A549 (cell line): ENCODE measurements at regions not wholly inside any gene's neighbourhood (a gene's known extent, or its start where the extent isn't known, plus 50 kb on each side); places are given as distances from the start of the nearest gene placed in this dataset.

ENCODE experiments used
- ATAC-seq, 2 experiments: fragments of 200-7000 bp in 1 of 2; fragments of >200 bp in 1 of 2; cut with Nextera tagmentation in 1 of 2; cut with Tn5 transposase in 1 of 2; 3 replicates each; pipeline versions ENCODE4 v1.8.0 to v1.9.1; 2018 to 2020; ENCODE audit warnings: mild to moderate bottlenecking in 1 of 2, moderate library complexity in 1 of 2
- CTCF ChIA-PET: fragments of 300-600 bp; sonication (Branson Sonifier 250); formaldehyde crosslinking; extraction: SDS; loops from one replicate; lab custom pipeline; 2021; ENCODE audit warnings: antibody characterized with exemption, inconsistent platforms; lab: Yijun Ruan, JAX
- POLR2A ChIA-PET: fragments of 350-600 bp; formaldehyde crosslinking; extraction: SDS; loops from one replicate; lab custom pipeline; 2021; ENCODE audit warnings: antibody characterized with exemption, inconsistent platforms; lab: Yijun Ruan, JAX
- DNase-seq, 2 experiments: peaks; one replicate each; pipeline versions ENCODE4 v3.0.0 to v3.0.0-alpha.2; 2011 to 2016; ENCODE audit warnings: low read depth in 1 of 2, low spot score in 1 of 2
- FAIRE-seq: peaks from 2 replicates; lab custom pipeline; 2011; peaks lifted over from hg19 to GRCh38; lab: Jason Lieb, UNC
- H3K27ac ChIP-seq, 2 experiments: fragments of >200 bp; sonication (Bioruptor Twin); formaldehyde crosslinking; 3 replicates each; pipeline ENCODE4 v1.5.1; 2016 to 2017
- H3K4me1 ChIP-seq: fragments of >200 bp; sonication (Bioruptor Twin); formaldehyde crosslinking; 3 replicates; pipeline ENCODE4 v1.6.1; 2016
- H3K4me2 ChIP-seq: fragments of >200 bp; sonication (Bioruptor Twin); formaldehyde crosslinking; 3 replicates; pipeline ENCODE4 v1.6.1; 2016
- H3K4me3 ChIP-seq: fragments of >200 bp; sonication (Bioruptor Twin); formaldehyde crosslinking; 3 replicates; pipeline ENCODE4 v1.5.1; 2016
- H3K9me3 ChIP-seq: fragments of >200 bp; sonication (Bioruptor Twin); formaldehyde crosslinking; 3 replicates; pipeline ENCODE4 v1.6.1; 2016
- CTCF ChIP-seq: fragments of >200 bp; sonication (Bioruptor Twin); formaldehyde crosslinking; IDR thresholded peaks from 3 replicates; pipeline ENCODE4 v1.5.1; 2016
- JUNB ChIP-seq: fragments of >200 bp; sonication (Bioruptor Twin); formaldehyde crosslinking; IDR thresholded peaks from 2 replicates; pipeline ENCODE4 v1.6.1; 2016
- RAD21 ChIP-seq, 2 experiments: fragments of >200 bp in 1 of 2; sonication (Bioruptor Twin) in 1 of 2; formaldehyde crosslinking in 1 of 2; IDR thresholded peaks in 1 of 2; conservative IDR thresholded peaks in 1 of 2; 2 replicates in 1 of 2; 3 replicates in 1 of 2; pipeline ENCODE4 v1.6.1; 2012 to 2018; ENCODE audit warnings: inconsistent platforms in 1 of 2
- WGBS: methylation state at CpG from one replicate; pipeline ENCODE4 v1.1.6; 2017; ENCODE audit errors: missing lambda C conversion rate; 5-methylcytosine and 5-hydroxymethylcytosine counted together
- small RNA-seq, 6 experiments: library from RNA; depleted of rRNA; stranded (forward); fragments of <200 nt; gene quantifications; one replicate each; pipeline ENCODE3, GENCODE V24; 2012
- TF ChIP-seq, protein P1 (sequence below): fragments of 450-650 bp; IDR thresholded peaks from 2 replicates; pipeline ENCODE4 v1.6.1; 2014; ENCODE audit warnings: antibody characterized with exemption

DNA sequence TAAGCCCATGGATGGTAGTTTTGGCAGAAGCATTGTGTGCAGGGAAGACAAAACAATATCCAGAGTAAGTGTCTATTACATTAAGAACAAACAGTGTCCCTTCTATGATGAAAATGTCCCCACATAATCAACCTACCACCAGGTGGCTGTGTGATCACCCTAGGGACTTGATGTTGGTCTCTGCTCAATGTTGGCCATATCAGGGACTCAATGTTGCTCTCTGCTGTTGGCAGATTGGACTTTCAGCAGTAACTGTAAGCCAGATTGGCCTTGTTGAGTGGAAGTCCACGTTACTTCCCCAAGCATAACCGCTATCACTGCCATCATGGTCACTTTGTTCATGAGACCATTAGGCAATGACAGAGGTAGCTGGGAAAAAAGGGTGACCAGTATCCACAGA, 52.8 kb upstream of the PRSS3 start:
- POLR2A ChIA-PET, result no interaction called here
- CTCF ChIA-PET, result interaction anchor here (1.1 to 2.6 kb wide), 2 partner anchors 36 to 49 kb away, joined by 3 to 10 read pairs; no protein-coding TSS in a partner anchor
- 59% methylated on average over 2 of the region's 2 CpGs for WGBS
- no peaks in the 10 kb centered on the region for H3K9me3 ChIP-seq
- DNase-seq (peak in 1 of 2 experiments; percentile 66), FAIRE-seq (peak; percentile 61), ATAC-seq (peak; percentile 64 to 74; a peak in 5 of 6 replicates)
- no peak overlapping the region for H3K4me2 ChIP-seq
- H3K4me3 ChIP-seq, result no peak overlapping the region
- H3K27ac ChIP-seq, result no peak overlapping the region
- TF ChIP-seq CTCF (peak; percentile 15; the same call in 1 of the 3 replicates), JUNB (no peak), RAD21 (conservative IDR thresholded peaks at IDR 0.05 in 1 of 2, IDR thresholded peaks at IDR 0.05 in 1 of 2) (peak in 1 of 2 experiments; percentile 37; a peak in 2 of 5 replicates)
- TF ChIP-seq, protein P1, sequence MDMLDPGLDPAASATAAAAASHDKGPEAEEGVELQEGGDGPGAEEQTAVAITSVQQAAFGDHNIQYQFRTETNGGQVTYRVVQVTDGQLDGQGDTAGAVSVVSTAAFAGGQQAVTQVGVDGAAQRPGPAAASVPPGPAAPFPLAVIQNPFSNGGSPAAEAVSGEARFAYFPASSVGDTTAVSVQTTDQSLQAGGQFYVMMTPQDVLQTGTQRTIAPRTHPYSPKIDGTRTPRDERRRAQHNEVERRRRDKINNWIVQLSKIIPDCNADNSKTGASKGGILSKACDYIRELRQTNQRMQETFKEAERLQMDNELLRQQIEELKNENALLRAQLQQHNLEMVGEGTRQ, result no peak
- no peaks in the 10 kb centered on the region for H3K4me1 ChIP-seq

Small RNAs in the stretch of these regions (small RNA-seq; reads per million reads assigned to genes)
- gene TRBV22OR9-2 (0 reads per million in 6 experiments), gene TRBV26OR9-2 (0 reads per million in 6 experiments)
